Peyer's patch (tissue), 4 donors: ENCODE measurements at regions not wholly inside any gene's neighbourhood (a gene's known extent, or its start where the extent isn't known, plus 50 kb on each side); places are given as distances from the start of the nearest gene placed in this dataset.

Experiments used
- POLR2A ChIP-seq, 2 donors: fragments of 450-650 bp; IDR thresholded peaks; one replicate each; pipeline ENCODE4 v1.5.1; 2017; ENCODE audit warnings: antibody characterized with exemption in 2 of 2, mild to moderate bottlenecking in 2 of 2, moderate library complexity in 2 of 2
- TF ChIP-seq, protein P1 (sequence below), 6 experiments: fragments of 450-650 bp in 4 of 6; fragments of 200-600 bp in 2 of 6; sonication (generic) in 1 of 6; IDR thresholded peaks; one replicate each; pipeline ENCODE4 v1.5.1; 2017 to 2019; ENCODE audit warnings: antibody characterized with exemption in 6 of 6, mild to moderate bottlenecking in 3 of 6, moderate library complexity in 1 of 6

DNA sequence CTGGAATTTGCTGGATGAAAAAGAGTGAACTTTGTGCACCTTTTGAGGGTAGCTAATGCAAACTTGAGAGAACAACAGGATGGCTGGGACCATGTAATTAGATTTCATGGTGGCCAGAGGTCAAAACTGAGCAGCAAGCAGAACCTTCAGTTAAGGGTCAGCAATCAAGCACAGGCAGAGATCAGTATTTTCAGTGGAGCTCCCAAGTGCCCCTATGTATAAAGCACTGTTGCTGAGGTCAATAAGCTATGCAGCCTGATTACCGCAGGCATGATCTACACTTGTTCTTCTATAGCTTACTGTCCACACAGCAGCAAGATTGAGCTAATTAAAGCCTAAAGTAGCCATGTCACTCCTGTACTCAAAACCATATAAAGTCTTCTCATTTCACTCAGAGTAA is 62.1 kb upstream of the TMC1 start:
- TF ChIP-seq, protein P1, sequence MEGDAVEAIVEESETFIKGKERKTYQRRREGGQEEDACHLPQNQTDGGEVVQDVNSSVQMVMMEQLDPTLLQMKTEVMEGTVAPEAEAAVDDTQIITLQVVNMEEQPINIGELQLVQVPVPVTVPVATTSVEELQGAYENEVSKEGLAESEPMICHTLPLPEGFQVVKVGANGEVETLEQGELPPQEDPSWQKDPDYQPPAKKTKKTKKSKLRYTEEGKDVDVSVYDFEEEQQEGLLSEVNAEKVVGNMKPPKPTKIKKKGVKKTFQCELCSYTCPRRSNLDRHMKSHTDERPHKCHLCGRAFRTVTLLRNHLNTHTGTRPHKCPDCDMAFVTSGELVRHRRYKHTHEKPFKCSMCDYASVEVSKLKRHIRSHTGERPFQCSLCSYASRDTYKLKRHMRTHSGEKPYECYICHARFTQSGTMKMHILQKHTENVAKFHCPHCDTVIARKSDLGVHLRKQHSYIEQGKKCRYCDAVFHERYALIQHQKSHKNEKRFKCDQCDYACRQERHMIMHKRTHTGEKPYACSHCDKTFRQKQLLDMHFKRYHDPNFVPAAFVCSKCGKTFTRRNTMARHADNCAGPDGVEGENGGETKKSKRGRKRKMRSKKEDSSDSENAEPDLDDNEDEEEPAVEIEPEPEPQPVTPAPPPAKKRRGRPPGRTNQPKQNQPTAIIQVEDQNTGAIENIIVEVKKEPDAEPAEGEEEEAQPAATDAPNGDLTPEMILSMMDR (IDR thresholded peaks at IDR 0.05): no peak
- no peak for TF ChIP-seq POLR2A (IDR thresholded peaks at IDR 0.05)
